Sigmoid colon (tissue), 4 donors: ENCODE measurements at regions not wholly inside any gene's neighbourhood (a gene's known extent, or its start where the extent isn't known, plus 50 kb on each side); places are given as distances from the start of the nearest gene placed in this dataset.

Experiments used
- CTCF ChIP-seq, 4 experiments: fragments of 450-650 bp in 3 of 4; fragments of 200-600 bp in 1 of 4; IDR thresholded peaks; one replicate each; pipeline ENCODE4 v1.5.1; 2016 to 2019; ENCODE audit warnings: antibody characterized with exemption in 4 of 4, mild to moderate bottlenecking in 3 of 4, moderate library complexity in 2 of 4
- EP300 ChIP-seq, 4 donors: sonication (generic); formaldehyde crosslinking; IDR thresholded peaks; one replicate each; pipeline ENCODE4 v1.6.1; 2017; ENCODE audit warnings: antibody characterized with exemption in 4 of 4
- POLR2A ChIP-seq, 2 donors: fragments of 450-650 bp; IDR thresholded peaks; one replicate each; pipeline ENCODE4 v1.6.1; 2016; ENCODE audit warnings: antibody characterized with exemption in 2 of 2, mild to moderate bottlenecking in 2 of 2, moderate library complexity in 2 of 2
- POLR2AphosphoS5 ChIP-seq, 4 donors: sonication (generic); formaldehyde crosslinking; IDR thresholded peaks; one replicate each; pipeline ENCODE4 v1.6.1; 2017; ENCODE audit warnings: antibody characterized with exemption in 4 of 4

DNA sequence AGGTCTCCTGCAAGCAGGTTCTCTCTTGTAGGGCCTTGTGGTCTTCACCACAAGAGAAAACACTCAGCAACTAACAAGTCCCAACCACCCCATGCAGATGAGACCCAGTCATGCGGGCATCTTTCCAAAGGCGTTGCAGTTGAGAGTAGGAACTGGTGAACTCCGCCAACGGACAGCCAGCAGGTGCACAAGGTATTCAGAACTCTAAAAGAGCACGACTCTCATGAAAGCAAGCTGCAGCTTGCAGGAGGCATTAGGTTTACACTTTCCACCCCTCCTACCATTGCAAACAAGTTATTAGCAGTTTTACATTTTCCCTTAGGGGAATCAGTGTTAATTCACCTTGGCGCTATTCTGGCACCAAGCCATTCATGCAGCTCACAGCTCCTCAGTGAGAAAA lies 173.4 kb upstream of the KIT start:
- no peak for TF ChIP-seq CTCF (IDR thresholded peaks at IDR 0.05)
- TF ChIP-seq POLR2AphosphoS5 (IDR thresholded peaks at IDR 0.05) = no peak
- TF ChIP-seq POLR2A (IDR thresholded peaks at IDR 0.05) = no peak
- no peak for TF ChIP-seq EP300 (IDR thresholded peaks at IDR 0.05)
